GM12878 (cell line): ENCODE measurements at regions not wholly inside any gene's neighbourhood (a gene's known extent, or its start where the extent isn't known, plus 50 kb on each side); places are given as distances from the start of the nearest gene placed in this dataset.

Source experiments
- BMI1 ChIP-seq: fragments of 450-650 bp; IDR thresholded peaks from 2 replicates; pipeline ENCODE4 v1.6.1; 2016; ENCODE audit warnings: mild to moderate bottlenecking, moderate library complexity, borderline replicate concordance
- ETV6 ChIP-seq, 2 experiments: fragments of 450-650 bp in 1 of 2; IDR thresholded peaks in 1 of 2; conservative IDR thresholded peaks in 1 of 2; 2 replicates each; pipeline ENCODE4 v1.6.1; 2014; ENCODE audit warnings: antibody characterized with exemption in 1 of 2, borderline replicate concordance in 1 of 2, low read depth in 1 of 2, mild to moderate bottlenecking in 1 of 2, moderate library complexity in 1 of 2
- GATAD2B ChIP-seq: fragments of 450-650 bp; conservative IDR thresholded peaks from 2 replicates; pipeline ENCODE4 v1.6.1; 2017; ENCODE audit warnings: low read depth, mild to moderate bottlenecking, moderate library complexity
- MXI1 ChIP-seq: fragments of 150-350 bp; IDR thresholded peaks from 2 replicates; pipeline ENCODE4 v1.6.1; 2011; ENCODE audit warnings: low read depth, mild to moderate bottlenecking, inconsistent platforms, low read length, improper control_type of control experiment
- NBN ChIP-seq: fragments of 450-650 bp; IDR thresholded peaks from 2 replicates; pipeline ENCODE4 v1.6.1; 2016
- SIX5 ChIP-seq: IDR thresholded peaks from 2 replicates; pipeline ENCODE4 v1.6.1; 2011; ENCODE audit warnings: mild to moderate bottlenecking, low read depth, low read length, moderate library complexity; ENCODE audit not compliant: severe bottlenecking
- TCF3 ChIP-seq: IDR thresholded peaks from 2 replicates; pipeline ENCODE4 v1.6.1; 2012; ENCODE audit warnings: low read depth, mild to moderate bottlenecking, low read length, borderline replicate concordance; ENCODE audit not compliant: insufficient read depth
- TCF7 ChIP-seq: IDR thresholded peaks from 2 replicates; pipeline ENCODE4 v1.6.1; 2014; ENCODE audit warnings: antibody characterized with exemption, borderline replicate concordance
- ZBED1 ChIP-seq: IDR thresholded peaks from 2 replicates; pipeline ENCODE4 v1.6.1; 2016; ENCODE audit warnings: borderline replicate concordance
- TF ChIP-seq, protein P1 (sequence below): fragments of 450-650 bp; formaldehyde crosslinking; IDR thresholded peaks from 2 replicates; pipeline ENCODE4 v1.5.0; 2022; ENCODE audit warnings: mild to moderate bottlenecking, missing genetic modification characterization
- TF ChIP-seq, protein P2 (sequence below): IDR thresholded peaks from 2 replicates; pipeline ENCODE4 v1.6.1; 2011; ENCODE audit warnings: low read depth, mild to moderate bottlenecking, low read length, moderate library complexity, borderline replicate concordance; ENCODE audit errors: extremely low read depth
- TF ChIP-seq, protein P3 (sequence below): IDR thresholded peaks from 2 replicates; pipeline ENCODE4 v1.6.1; 2012; ENCODE audit warnings: low read length, inconsistent platforms
- TF ChIP-seq, protein P4 (sequence below): fragments of 450-650 bp; IDR thresholded peaks from 2 replicates; pipeline ENCODE4 v1.6.1; 2018; ENCODE audit warnings: mild to moderate bottlenecking, low read depth, moderate library complexity; ENCODE audit not compliant: partially characterized antibody
- TF ChIP-seq, protein P5 (sequence below): IDR thresholded peaks from 2 replicates; pipeline ENCODE4 v1.6.1; 2011; ENCODE audit warnings: mild to moderate bottlenecking, low read depth, low read length, moderate library complexity; ENCODE audit not compliant: insufficient replicate concordance
- TF ChIP-seq, protein P6 (sequence below), 3 experiments: IDR thresholded peaks in 2 of 3; conservative IDR thresholded peaks in 1 of 3; 2 replicates each; pipeline ENCODE4 v1.5.1; 2011; ENCODE audit warnings: low read depth in 3 of 3, low read length in 3 of 3, mild to moderate bottlenecking in 3 of 3, control low read depth in 2 of 3, moderate library complexity in 2 of 3, inconsistent platforms in 1 of 3, mixed read lengths in 1 of 3; ENCODE audit not compliant: control insufficient read depth in 2 of 3, insufficient read depth in 1 of 3; ENCODE audit errors: extremely low read depth in 1 of 3

DNA sequence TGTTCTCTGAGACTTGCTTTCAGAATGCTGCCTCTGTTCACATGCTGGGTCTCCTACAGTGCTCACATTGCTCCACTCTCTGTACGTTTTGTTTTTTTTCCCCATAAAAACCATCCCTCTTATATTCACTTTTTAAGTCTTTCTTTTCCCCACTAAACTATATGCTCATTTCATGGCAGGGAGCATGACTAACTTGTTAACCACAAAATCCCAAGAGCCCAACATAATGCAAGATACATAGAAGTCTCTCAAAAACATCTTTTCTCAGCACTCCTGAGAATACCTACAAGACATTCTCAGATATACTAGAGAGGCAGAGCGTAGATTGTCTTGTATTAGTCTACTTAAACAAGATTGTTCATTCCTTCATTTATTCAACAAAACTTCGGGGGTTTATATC, 73.3 kb downstream of the FAM76B start (continued):
- TF ChIP-seq, protein P1, sequence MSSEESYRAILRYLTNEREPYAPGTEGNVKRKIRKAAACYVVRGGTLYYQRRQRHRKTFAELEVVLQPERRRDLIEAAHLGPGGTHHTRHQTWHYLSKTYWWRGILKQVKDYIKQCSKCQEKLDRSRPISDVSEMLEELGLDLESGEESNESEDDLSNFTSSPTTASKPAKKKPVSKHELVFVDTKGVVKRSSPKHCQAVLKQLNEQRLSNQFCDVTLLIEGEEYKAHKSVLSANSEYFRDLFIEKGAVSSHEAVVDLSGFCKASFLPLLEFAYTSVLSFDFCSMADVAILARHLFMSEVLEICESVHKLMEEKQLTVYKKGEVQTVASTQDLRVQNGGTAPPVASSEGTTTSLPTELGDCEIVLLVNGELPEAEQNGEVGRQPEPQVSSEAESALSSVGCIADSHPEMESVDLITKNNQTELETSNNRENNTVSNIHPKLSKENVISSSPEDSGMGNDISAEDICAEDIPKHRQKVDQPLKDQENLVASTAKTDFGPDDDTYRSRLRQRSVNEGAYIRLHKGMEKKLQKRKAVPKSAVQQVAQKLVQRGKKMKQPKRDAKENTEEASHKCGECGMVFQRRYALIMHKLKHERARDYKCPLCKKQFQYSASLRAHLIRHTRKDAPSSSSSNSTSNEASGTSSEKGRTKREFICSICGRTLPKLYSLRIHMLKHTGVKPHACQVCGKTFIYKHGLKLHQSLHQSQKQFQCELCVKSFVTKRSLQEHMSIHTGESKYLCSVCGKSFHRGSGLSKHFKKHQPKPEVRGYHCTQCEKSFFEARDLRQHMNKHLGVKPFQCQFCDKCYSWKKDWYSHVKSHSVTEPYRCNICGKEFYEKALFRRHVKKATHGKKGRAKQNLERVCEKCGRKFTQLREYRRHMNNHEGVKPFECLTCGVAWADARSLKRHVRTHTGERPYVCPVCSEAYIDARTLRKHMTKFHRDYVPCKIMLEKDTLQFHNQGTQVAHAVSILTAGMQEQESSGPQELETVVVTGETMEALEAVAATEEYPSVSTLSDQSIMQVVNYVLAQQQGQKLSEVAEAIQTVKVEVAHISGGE (CRISPR knock-in tag): no peak
- TF ChIP-seq, protein P2, sequence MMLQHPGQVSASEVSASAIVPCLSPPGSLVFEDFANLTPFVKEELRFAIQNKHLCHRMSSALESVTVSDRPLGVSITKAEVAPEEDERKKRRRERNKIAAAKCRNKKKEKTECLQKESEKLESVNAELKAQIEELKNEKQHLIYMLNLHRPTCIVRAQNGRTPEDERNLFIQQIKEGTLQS: no peak
- TF ChIP-seq TCF7 (no peak), ZBED1 (no peak), MXI1 (0 out of 2 replicates have a peak, but pooled peaks have one; percentile 1), NBN (no peak), SIX5 (no peak), ETV6 (conservative IDR thresholded peaks at IDR 0.05 in 1 of 2, IDR thresholded peaks at IDR 0.05 in 1 of 2; ENCODE audit: borderline replicate concordance in 1 of 2, low read depth in 1 of 2) (no peak), TCF3 (no peak), GATAD2B (no peak), BMI1 (no peak)
- TF ChIP-seq, protein P3, sequence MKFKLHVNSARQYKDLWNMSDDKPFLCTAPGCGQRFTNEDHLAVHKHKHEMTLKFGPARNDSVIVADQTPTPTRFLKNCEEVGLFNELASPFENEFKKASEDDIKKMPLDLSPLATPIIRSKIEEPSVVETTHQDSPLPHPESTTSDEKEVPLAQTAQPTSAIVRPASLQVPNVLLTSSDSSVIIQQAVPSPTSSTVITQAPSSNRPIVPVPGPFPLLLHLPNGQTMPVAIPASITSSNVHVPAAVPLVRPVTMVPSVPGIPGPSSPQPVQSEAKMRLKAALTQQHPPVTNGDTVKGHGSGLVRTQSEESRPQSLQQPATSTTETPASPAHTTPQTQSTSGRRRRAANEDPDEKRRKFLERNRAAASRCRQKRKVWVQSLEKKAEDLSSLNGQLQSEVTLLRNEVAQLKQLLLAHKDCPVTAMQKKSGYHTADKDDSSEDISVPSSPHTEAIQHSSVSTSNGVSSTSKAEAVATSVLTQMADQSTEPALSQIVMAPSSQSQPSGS: no peak
- TF ChIP-seq, protein P4, sequence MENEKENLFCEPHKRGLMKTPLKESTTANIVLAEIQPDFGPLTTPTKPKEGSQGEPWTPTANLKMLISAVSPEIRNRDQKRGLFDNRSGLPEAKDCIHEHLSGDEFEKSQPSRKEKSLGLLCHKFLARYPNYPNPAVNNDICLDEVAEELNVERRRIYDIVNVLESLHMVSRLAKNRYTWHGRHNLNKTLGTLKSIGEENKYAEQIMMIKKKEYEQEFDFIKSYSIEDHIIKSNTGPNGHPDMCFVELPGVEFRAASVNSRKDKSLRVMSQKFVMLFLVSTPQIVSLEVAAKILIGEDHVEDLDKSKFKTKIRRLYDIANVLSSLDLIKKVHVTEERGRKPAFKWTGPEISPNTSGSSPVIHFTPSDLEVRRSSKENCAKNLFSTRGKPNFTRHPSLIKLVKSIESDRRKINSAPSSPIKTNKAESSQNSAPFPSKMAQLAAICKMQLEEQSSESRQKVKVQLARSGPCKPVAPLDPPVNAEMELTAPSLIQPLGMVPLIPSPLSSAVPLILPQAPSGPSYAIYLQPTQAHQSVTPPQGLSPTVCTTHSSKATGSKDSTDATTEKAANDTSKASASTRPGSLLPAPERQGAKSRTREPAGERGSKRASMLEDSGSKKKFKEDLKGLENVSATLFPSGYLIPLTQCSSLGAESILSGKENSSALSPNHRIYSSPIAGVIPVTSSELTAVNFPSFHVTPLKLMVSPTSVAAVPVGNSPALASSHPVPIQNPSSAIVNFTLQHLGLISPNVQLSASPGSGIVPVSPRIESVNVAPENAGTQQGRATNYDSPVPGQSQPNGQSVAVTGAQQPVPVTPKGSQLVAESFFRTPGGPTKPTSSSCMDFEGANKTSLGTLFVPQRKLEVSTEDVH: no peak
- TF ChIP-seq, protein P5, sequence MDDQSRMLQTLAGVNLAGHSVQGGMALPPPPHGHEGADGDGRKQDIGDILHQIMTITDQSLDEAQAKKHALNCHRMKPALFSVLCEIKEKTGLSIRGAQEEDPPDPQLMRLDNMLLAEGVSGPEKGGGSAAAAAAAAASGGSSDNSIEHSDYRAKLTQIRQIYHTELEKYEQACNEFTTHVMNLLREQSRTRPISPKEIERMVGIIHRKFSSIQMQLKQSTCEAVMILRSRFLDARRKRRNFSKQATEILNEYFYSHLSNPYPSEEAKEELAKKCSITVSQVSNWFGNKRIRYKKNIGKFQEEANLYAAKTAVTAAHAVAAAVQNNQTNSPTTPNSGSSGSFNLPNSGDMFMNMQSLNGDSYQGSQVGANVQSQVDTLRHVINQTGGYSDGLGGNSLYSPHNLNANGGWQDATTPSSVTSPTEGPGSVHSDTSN: no peak
- TF ChIP-seq, protein P6, sequence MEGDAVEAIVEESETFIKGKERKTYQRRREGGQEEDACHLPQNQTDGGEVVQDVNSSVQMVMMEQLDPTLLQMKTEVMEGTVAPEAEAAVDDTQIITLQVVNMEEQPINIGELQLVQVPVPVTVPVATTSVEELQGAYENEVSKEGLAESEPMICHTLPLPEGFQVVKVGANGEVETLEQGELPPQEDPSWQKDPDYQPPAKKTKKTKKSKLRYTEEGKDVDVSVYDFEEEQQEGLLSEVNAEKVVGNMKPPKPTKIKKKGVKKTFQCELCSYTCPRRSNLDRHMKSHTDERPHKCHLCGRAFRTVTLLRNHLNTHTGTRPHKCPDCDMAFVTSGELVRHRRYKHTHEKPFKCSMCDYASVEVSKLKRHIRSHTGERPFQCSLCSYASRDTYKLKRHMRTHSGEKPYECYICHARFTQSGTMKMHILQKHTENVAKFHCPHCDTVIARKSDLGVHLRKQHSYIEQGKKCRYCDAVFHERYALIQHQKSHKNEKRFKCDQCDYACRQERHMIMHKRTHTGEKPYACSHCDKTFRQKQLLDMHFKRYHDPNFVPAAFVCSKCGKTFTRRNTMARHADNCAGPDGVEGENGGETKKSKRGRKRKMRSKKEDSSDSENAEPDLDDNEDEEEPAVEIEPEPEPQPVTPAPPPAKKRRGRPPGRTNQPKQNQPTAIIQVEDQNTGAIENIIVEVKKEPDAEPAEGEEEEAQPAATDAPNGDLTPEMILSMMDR (IDR thresholded peaks at IDR 0.05 in 2 of 3, conservative IDR thresholded peaks at IDR 0.05 in 1 of 3; ENCODE audit: control insufficient read depth in 2 of 3, extremely low read depth in 1 of 3, insufficient read depth in 1 of 3, low read depth in 3 of 3, low read length in 3 of 3): no peak
